ENCODE measurements at regions not wholly inside any gene's neighbourhood (a gene's known extent, or its start where the extent isn't known, plus 50 kb on each side); places are given as distances from the start of the nearest gene placed in this dataset.
"Not testable (repeated sequence)": the region's sequence is repeated elsewhere in the genome, so short reads cannot be mapped to it uniquely, and the experiment has no call there.

DNA sequence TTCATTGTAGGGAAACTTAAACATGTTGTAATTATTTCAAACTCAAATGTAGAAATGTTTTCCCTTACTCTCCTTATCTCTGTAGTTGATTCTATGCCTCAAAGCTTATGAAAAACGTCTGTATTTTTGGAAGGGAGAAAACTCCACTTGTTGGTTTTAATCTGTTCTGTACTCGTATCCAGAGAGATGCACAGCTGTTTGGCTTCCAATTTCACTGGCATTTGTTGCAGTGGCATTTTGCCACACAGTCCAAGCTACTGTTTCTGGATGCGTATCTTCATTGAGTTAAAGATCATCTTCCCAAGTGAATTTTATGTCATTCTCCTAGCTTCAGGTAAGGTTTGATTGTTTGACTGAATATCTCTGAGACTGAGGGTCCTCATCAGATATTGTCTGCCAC lies 481.4 kb downstream of the TRHDE start:
- 67% methylated on average over 3 of the region's 3 CpGs for WGBS

DNA sequence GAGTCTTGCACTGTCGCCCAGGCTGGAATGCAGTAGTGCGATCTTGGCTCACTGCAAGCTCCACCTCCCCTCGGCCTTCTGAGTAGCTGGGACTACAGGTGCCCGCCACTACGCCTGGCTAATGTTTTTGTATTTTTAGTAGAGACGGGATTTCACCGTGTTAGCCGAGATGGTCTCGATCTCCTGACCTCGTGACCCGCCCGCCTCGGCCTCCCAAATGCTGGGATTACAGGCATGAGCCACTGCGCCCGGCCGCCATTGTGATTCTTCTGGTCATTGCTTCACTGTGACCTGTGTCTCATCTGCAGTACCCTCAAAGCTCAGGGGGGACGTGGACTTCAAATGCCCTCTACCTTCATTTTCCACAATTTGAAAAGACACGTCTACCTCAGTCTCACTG lies 481.9 kb downstream of the TRHDE start:
- H3K36me3 ChIP-seq (ENCODE audit: control insufficient read depth in 4 of 4, insufficient read depth in 3 of 4, low read depth in 1 of 4, low read length in 3 of 4); H3K9me3 ChIP-seq (ENCODE audit: control insufficient read depth in 4 of 4, low read length in 3 of 4); H3K9ac ChIP-seq (ENCODE audit: low read depth in 1 of 2, low read length in 2 of 2); H3K27me3 ChIP-seq (ENCODE audit: control insufficient read depth in 4 of 4, insufficient read depth in 4 of 4, low read length in 3 of 4); H3K4me1 ChIP-seq (ENCODE audit: control insufficient read depth in 4 of 4, insufficient read depth in 4 of 4, low read length in 3 of 4); DNase-seq (ENCODE audit: low spot score); H3K27ac ChIP-seq (ENCODE audit: low read depth in 1 of 2, low read length in 2 of 2); H3K4me3 ChIP-seq (ENCODE audit: low read depth in 1 of 3, low read length in 3 of 3): not testable (repeated sequence)
- 92% methylated on average over 18 of the region's 18 CpGs for WGBS

More for the DNA sequence above, 481.4 kb downstream of the TRHDE start:
- no peak overlapping the region for H3K4me3 ChIP-seq (ENCODE audit: low read depth in 1 of 3, low read length in 3 of 3)
- H3K9me3 ChIP-seq (ENCODE audit: control insufficient read depth in 4 of 4, low read length in 3 of 4): peaks cover 0 to 5% (median 2%) of the 10 kb centered on the region in 4 donors
- TF ChIP-seq YY1 (IDR thresholded peaks at IDR 0.05) (no peak), HNF4A (conservative IDR thresholded peaks at IDR 0.05) (no peak), EGR1 (IDR thresholded peaks at IDR 0.05; ENCODE audit: low read depth in 2 of 2) (no peak), FOXA1 (IDR thresholded peaks at IDR 0.05) (no peak), NR2F2 (IDR thresholded peaks at IDR 0.05) (no peak), FOXA2 (IDR thresholded peaks at IDR 0.05) (no peak)
- TF ChIP-seq, protein P1, sequence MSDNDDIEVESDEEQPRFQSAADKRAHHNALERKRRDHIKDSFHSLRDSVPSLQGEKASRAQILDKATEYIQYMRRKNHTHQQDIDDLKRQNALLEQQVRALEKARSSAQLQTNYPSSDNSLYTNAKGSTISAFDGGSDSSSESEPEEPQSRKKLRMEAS (IDR thresholded peaks at IDR 0.05): no peak
- TF ChIP-seq, protein P2, sequence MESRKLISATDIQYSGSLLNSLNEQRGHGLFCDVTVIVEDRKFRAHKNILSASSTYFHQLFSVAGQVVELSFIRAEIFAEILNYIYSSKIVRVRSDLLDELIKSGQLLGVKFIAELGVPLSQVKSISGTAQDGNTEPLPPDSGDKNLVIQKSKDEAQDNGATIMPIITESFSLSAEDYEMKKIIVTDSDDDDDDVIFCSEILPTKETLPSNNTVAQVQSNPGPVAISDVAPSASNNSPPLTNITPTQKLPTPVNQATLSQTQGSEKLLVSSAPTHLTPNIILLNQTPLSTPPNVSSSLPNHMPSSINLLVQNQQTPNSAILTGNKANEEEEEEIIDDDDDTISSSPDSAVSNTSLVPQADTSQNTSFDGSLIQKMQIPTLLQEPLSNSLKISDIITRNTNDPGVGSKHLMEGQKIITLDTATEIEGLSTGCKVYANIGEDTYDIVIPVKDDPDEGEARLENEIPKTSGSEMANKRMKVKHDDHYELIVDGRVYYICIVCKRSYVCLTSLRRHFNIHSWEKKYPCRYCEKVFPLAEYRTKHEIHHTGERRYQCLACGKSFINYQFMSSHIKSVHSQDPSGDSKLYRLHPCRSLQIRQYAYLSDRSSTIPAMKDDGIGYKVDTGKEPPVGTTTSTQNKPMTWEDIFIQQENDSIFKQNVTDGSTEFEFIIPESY (IDR thresholded peaks at IDR 0.05): no peak
- TF ChIP-seq, protein P3, sequence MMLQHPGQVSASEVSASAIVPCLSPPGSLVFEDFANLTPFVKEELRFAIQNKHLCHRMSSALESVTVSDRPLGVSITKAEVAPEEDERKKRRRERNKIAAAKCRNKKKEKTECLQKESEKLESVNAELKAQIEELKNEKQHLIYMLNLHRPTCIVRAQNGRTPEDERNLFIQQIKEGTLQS (IDR thresholded peaks at IDR 0.05): no peak
- H3K27ac ChIP-seq (ENCODE audit: low read depth in 1 of 2, low read length in 2 of 2): no peak overlapping the region
- no peaks in the 10 kb centered on the region for H3K36me3 ChIP-seq (ENCODE audit: control insufficient read depth in 4 of 4, insufficient read depth in 3 of 4, low read depth in 1 of 4, low read length in 3 of 4)
- no peak overlapping the region for H3K9ac ChIP-seq (ENCODE audit: low read depth in 1 of 2, low read length in 2 of 2)
- DNase-seq (ENCODE audit: low spot score): no peak
- no peaks in the 10 kb centered on the region for H3K4me1 ChIP-seq (ENCODE audit: control insufficient read depth in 4 of 4, insufficient read depth in 4 of 4, low read length in 3 of 4)
- no peaks in the 10 kb centered on the region for H3K27me3 ChIP-seq (ENCODE audit: control insufficient read depth in 4 of 4, insufficient read depth in 4 of 4, low read length in 3 of 4)

DNA sequence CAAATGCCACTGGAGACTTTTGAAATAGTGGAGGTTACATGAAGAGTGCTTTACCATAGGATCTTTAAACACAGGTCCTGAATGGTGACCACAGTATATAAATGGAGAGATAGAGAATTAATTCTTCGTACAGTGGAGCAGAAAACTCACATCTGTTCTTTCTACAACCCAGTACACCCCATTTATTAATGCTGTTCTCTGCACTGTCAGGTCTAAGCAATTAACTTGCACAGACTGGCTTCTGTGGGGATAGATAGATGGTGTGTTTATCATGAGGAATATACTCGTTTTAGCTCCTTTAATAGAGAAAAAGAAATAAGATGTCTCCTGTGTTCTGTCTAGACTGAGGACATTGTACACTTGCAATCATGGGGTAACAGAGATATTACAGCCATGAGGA lies 494.3 kb downstream of the TRHDE start:
- no peak for DNase-seq (ENCODE audit: low spot score)
- H3K27me3 ChIP-seq (ENCODE audit: control insufficient read depth in 4 of 4, insufficient read depth in 4 of 4, low read length in 3 of 4): no peaks in the 10 kb centered on the region

More for the DNA sequence above, 494.3 kb downstream of the TRHDE start:
- Histone ChIP-seq H3K27ac (ENCODE audit: low read depth in 1 of 2, low read length in 2 of 2) (no peak overlapping the region), H3K4me3 (ENCODE audit: low read depth in 1 of 3, low read length in 3 of 3) (no peak overlapping the region), H3K9me3 (ENCODE audit: control insufficient read depth in 4 of 4, low read length in 3 of 4) (no peaks in the 10 kb centered on the region), H3K36me3 (ENCODE audit: control insufficient read depth in 4 of 4, insufficient read depth in 3 of 4, low read depth in 1 of 4, low read length in 3 of 4) (no peaks in the 10 kb centered on the region), H3K4me1 (ENCODE audit: control insufficient read depth in 4 of 4, insufficient read depth in 4 of 4, low read length in 3 of 4) (no peaks in the 10 kb centered on the region), H3K9ac (ENCODE audit: low read depth in 1 of 2, low read length in 2 of 2) (no peak overlapping the region)
- TF ChIP-seq, protein P3 (IDR thresholded peaks at IDR 0.05): no peak
- TF ChIP-seq RAD21 (IDR thresholded peaks at IDR 0.05): no peak
- no peak for TF ChIP-seq HNF4A (conservative IDR thresholded peaks at IDR 0.05)
- TF ChIP-seq, protein P4, sequence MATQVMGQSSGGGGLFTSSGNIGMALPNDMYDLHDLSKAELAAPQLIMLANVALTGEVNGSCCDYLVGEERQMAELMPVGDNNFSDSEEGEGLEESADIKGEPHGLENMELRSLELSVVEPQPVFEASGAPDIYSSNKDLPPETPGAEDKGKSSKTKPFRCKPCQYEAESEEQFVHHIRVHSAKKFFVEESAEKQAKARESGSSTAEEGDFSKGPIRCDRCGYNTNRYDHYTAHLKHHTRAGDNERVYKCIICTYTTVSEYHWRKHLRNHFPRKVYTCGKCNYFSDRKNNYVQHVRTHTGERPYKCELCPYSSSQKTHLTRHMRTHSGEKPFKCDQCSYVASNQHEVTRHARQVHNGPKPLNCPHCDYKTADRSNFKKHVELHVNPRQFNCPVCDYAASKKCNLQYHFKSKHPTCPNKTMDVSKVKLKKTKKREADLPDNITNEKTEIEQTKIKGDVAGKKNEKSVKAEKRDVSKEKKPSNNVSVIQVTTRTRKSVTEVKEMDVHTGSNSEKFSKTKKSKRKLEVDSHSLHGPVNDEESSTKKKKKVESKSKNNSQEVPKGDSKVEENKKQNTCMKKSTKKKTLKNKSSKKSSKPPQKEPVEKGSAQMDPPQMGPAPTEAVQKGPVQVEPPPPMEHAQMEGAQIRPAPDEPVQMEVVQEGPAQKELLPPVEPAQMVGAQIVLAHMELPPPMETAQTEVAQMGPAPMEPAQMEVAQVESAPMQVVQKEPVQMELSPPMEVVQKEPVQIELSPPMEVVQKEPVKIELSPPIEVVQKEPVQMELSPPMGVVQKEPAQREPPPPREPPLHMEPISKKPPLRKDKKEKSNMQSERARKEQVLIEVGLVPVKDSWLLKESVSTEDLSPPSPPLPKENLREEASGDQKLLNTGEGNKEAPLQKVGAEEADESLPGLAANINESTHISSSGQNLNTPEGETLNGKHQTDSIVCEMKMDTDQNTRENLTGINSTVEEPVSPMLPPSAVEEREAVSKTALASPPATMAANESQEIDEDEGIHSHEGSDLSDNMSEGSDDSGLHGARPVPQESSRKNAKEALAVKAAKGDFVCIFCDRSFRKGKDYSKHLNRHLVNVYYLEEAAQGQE (IDR thresholded peaks at IDR 0.05): no peak
- TF ChIP-seq, protein P5, sequence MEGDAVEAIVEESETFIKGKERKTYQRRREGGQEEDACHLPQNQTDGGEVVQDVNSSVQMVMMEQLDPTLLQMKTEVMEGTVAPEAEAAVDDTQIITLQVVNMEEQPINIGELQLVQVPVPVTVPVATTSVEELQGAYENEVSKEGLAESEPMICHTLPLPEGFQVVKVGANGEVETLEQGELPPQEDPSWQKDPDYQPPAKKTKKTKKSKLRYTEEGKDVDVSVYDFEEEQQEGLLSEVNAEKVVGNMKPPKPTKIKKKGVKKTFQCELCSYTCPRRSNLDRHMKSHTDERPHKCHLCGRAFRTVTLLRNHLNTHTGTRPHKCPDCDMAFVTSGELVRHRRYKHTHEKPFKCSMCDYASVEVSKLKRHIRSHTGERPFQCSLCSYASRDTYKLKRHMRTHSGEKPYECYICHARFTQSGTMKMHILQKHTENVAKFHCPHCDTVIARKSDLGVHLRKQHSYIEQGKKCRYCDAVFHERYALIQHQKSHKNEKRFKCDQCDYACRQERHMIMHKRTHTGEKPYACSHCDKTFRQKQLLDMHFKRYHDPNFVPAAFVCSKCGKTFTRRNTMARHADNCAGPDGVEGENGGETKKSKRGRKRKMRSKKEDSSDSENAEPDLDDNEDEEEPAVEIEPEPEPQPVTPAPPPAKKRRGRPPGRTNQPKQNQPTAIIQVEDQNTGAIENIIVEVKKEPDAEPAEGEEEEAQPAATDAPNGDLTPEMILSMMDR (IDR thresholded peaks at IDR 0.05; ENCODE audit: low read depth, low read length, missing input control): no peak
- no peak for TF ChIP-seq RXRA (IDR thresholded peaks at IDR 0.05)
- no peak for TF ChIP-seq YY1 (IDR thresholded peaks at IDR 0.05)
- no peak for TF ChIP-seq SP1 (IDR thresholded peaks at IDR 0.05)
- no peak for TF ChIP-seq HNF4G (IDR thresholded peaks at IDR 0.05)
- TF ChIP-seq FOXA2 (IDR thresholded peaks at IDR 0.05): no peak
- TF ChIP-seq, protein P1 (IDR thresholded peaks at IDR 0.05): no peak
- TF ChIP-seq, protein P2 (IDR thresholded peaks at IDR 0.05): no peak
- no peak for TF ChIP-seq EGR1 (IDR thresholded peaks at IDR 0.05; ENCODE audit: low read depth in 2 of 2)
- TF ChIP-seq NR2F2 (IDR thresholded peaks at IDR 0.05): no peak
- WGBS: 59% methylated on average over 2 of the region's 2 CpGs
